Bronchial epithelial cell (primary cell): ENCODE measurements at regions not wholly inside any gene's neighbourhood (a gene's known extent, or its start where the extent isn't known, plus 50 kb on each side); places are given as distances from the start of the nearest gene placed in this dataset.

Experiments used
- DNase-seq: peaks from one replicate; pipeline ENCODE4 v3.0.0-alpha.2; 2010; ENCODE audit warnings: low read depth
- FAIRE-seq: peaks from 2 replicates; lab custom pipeline; 2011; peaks lifted over from hg19 to GRCh38; lab: Jason Lieb, UNC
- H3K27me3 ChIP-seq: 2 replicates; pipeline ENCODE4 v1.5.1; 2011; ENCODE audit warnings: low read length; ENCODE audit not compliant: control insufficient read depth, insufficient read depth
- H3K36me3 ChIP-seq: 2 replicates; pipeline ENCODE4 v1.5.1; 2011; ENCODE audit warnings: low read length; ENCODE audit not compliant: control insufficient read depth, insufficient read depth
- H3K4me3 ChIP-seq: 2 replicates; pipeline ENCODE4 v1.5.1; 2011; ENCODE audit warnings: mild to moderate bottlenecking, low read depth, low read length, control low read depth
- CTCF ChIP-seq: IDR thresholded peaks from 2 replicates; pipeline ENCODE4 v1.5.1; 2011; ENCODE audit warnings: mild to moderate bottlenecking, moderate library complexity, low read length, control low read depth, inconsistent platforms; ENCODE audit not compliant: insufficient read depth, severe bottlenecking

- H3K4me3 ChIP-seq = no peak overlapping the region
- no peaks in the 10 kb centered on the region for H3K27me3 ChIP-seq
- DNase-seq = no peak
- no peaks in the 10 kb centered on the region for H3K36me3 ChIP-seq
- TF ChIP-seq CTCF = no peak
- no peak for FAIRE-seq
Observed at GRCh38 chr9:18404434-18405029, 69.4 kb upstream of the ADAMTSL1 start.

- no peaks in the 10 kb centered on the region for H3K36me3 ChIP-seq
- H3K27me3 ChIP-seq = no peaks in the 10 kb centered on the region
- DNase-seq = peak; percentile 21
- no peak for TF ChIP-seq CTCF
- no peak overlapping the region for H3K4me3 ChIP-seq
- no peak for FAIRE-seq
Observed at GRCh38 chr9:18405240-18405639, 68.7 kb upstream of the ADAMTSL1 start.

- no peak for TF ChIP-seq CTCF
- Histone ChIP-seq H3K36me3 (no peaks in the 10 kb centered on the region), H3K4me3 (no peak overlapping the region), H3K27me3 (peaks cover 2% of the 10 kb centered on the region)
- DNase-seq (no peak), FAIRE-seq (no peak)
Observed at GRCh38 chr9:18410983-18411382, 63.0 kb upstream of the ADAMTSL1 start.

DNA sequence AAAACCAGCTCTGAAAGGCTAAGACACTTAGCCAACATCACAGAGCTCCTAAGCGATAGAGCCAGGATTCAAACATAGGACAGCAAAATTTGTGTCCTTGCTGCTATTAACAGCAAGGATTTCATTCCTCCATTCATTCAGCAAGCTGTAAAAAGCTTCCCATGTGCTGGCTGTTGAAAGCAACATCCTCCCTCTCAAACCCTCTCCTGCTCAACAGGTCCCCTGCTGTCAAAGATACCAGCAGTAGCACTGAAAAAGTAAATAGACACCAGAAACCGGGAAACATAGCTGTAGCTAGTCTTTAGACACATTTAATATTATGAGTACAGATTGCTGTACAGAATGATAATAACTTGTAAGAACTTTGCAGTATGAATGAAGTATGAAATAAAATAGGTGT, 52.6 kb upstream of the ADAMTSL1 start:
- TF ChIP-seq CTCF = no peak

GRCh38 chr9:18422296-18423036, 51.5 kb upstream of the ADAMTSL1 start:
- no peaks in the 10 kb centered on the region for H3K36me3 ChIP-seq
- FAIRE-seq (no peak), DNase-seq (no peak)
- TF ChIP-seq CTCF = no peak
- no peak overlapping the region for H3K4me3 ChIP-seq
- H3K27me3 ChIP-seq = no peaks in the 10 kb centered on the region

More for the DNA sequence above, 52.6 kb upstream of the ADAMTSL1 start:
- no peaks in the 10 kb centered on the region for H3K36me3 ChIP-seq
- no peaks in the 10 kb centered on the region for H3K27me3 ChIP-seq
- FAIRE-seq (no peak), DNase-seq (no peak)
- no peak overlapping the region for H3K4me3 ChIP-seq
